Kidney (tissue), 13 donors: ENCODE measurements at regions not wholly inside any gene's neighbourhood (a gene's known extent, or its start where the extent isn't known, plus 50 kb on each side); places are given as distances from the start of the nearest gene placed in this dataset.
"Not testable (repeated sequence)": the region's sequence is repeated elsewhere in the genome, so short reads cannot be mapped to it uniquely, and the experiment has no call there.

Experiments
- DNase-seq, 5 donors: peaks; one replicate each; pipeline ENCODE4 v3.0.0-alpha.2; 2013 to 2020
- FAIRE-seq: peaks from 2 replicates; lab custom pipeline; 2012; peaks lifted over from hg19 to GRCh38; lab: Jason Lieb, UNC
- H3K27ac ChIP-seq, 2 donors: one replicate each; pipeline ENCODE4 v1.7.0; 2013; ENCODE audit warnings: low read depth in 2 of 2, low read length in 2 of 2, inconsistent platforms in 1 of 2
- H3K27me3 ChIP-seq: one replicate; pipeline ENCODE4 v1.7.1; 2013; ENCODE audit warnings: low read length, inconsistent platforms; ENCODE audit not compliant: control insufficient read depth, insufficient read depth
- H3K36me3 ChIP-seq, 3 donors: one replicate each; pipeline versions ENCODE4 v1.7.0 to v1.7.1; 2013; ENCODE audit warnings: low read length in 3 of 3, control low read depth in 1 of 3, inconsistent platforms in 1 of 3; ENCODE audit not compliant: insufficient read depth in 3 of 3, control insufficient read depth in 2 of 3
- H3K4me1 ChIP-seq, 3 donors: one replicate each; pipeline versions ENCODE4 v1.7.0 to v1.7.1; 2013; ENCODE audit warnings: low read length in 3 of 3, inconsistent platforms in 1 of 3, low read depth in 1 of 3; ENCODE audit not compliant: control insufficient read depth in 2 of 3, insufficient read depth in 2 of 3
- H3K4me3 ChIP-seq, 3 donors: one replicate each; pipeline versions ENCODE4 v1.7.0 to v1.8.1; 2013; ENCODE audit warnings: low read length in 3 of 3, control low read depth in 1 of 3, inconsistent platforms in 1 of 3
- H3K9ac ChIP-seq, 3 donors: one replicate each; pipeline versions ENCODE4 v1.7.0 to v1.7.1; 2013; ENCODE audit warnings: low read length in 3 of 3, control low read depth in 1 of 3, inconsistent platforms in 1 of 3
- H3K9me3 ChIP-seq, 3 donors: one replicate each; pipeline versions ENCODE4 v1.7.0 to v1.7.1; 2013; ENCODE audit warnings: low read length in 3 of 3, control low read depth in 1 of 3, inconsistent platforms in 1 of 3; ENCODE audit not compliant: control insufficient read depth in 2 of 3, insufficient read depth in 1 of 3
- intact Hi-C: fragments of 100-400 bp; cut with DNase I; formaldehyde crosslinking; loops from one replicate; pipeline ENCODE4 v1.11.1; 2022
- TF ChIP-seq, protein P1 (sequence below): IDR thresholded peaks from 3 replicates; pipeline ENCODE4 v1.5.1; 2012; ENCODE audit warnings: mild to moderate bottlenecking, moderate library complexity, borderline replicate concordance; ENCODE audit not compliant: insufficient read depth; ENCODE audit errors: extremely low read depth
- donor health status: control.
- donor health status: control.
- donor health status: control.
- donor health status: control.
- donor health status: control.
- donor health status: DM: yes; HTN: yes; CAD: no.
- donor health status: Normal renal cell carcinoma (clear cell type).

DNA sequence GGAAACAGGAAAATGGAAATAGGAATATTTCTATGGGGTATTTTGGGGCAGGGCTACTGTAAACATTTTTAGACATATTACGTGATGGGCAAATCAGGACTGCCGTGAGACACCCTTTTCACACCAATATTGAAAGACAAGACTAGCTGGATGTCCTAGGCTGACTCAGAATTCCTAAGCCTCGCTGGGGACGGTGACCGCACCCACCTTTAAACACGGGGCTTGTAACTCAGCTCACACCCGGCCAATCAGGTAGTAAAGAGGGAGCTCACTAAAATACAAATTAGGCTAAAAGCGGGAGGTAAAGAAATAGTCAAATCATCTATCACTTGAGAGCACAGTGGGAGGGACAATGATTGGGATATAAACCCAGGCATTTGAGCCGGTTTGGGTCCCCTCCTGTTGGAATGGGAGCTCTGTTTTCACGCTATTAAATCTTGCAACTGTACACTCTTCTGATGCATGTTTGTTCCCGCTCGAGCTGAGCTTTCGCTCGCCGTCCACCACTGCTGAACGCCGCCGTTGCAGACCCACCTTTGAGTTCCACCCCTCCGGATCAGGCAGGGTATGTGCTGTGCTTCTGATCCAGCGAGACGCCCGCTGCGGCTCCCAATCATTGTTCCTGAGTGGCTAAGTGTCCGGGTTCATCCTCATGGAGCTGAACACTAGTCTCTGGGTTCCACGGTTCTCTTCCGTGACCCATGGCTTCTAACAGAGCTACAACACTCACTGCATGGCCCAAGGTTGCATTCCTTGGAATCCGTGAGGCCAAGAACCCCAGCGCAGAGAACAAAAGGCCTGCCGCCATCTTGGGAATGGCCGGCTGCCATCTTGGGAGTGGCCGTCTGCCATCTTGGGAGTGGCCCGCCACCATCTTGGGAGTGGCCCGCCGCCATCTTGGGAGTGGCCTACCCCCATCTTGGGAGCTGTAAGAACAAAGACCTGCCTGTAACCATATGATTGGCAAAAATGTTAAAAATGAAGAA is 152.6 kb downstream of the CRLF2 start:
- H3K27ac ChIP-seq, result no peak overlapping the region
- H3K4me1 ChIP-seq, result no peaks in the 10 kb centered on the region
- H3K4me3 ChIP-seq, result no peak overlapping the region
- H3K27me3 ChIP-seq, result no peaks in the 10 kb centered on the region
- no peak overlapping the region for H3K9ac ChIP-seq
- H3K9me3 ChIP-seq, result peaks cover 0 to 9% (median 5%) of the 10 kb centered on the region in 3 donors
- TF ChIP-seq, protein P1, sequence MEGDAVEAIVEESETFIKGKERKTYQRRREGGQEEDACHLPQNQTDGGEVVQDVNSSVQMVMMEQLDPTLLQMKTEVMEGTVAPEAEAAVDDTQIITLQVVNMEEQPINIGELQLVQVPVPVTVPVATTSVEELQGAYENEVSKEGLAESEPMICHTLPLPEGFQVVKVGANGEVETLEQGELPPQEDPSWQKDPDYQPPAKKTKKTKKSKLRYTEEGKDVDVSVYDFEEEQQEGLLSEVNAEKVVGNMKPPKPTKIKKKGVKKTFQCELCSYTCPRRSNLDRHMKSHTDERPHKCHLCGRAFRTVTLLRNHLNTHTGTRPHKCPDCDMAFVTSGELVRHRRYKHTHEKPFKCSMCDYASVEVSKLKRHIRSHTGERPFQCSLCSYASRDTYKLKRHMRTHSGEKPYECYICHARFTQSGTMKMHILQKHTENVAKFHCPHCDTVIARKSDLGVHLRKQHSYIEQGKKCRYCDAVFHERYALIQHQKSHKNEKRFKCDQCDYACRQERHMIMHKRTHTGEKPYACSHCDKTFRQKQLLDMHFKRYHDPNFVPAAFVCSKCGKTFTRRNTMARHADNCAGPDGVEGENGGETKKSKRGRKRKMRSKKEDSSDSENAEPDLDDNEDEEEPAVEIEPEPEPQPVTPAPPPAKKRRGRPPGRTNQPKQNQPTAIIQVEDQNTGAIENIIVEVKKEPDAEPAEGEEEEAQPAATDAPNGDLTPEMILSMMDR, result no peak
- DNase-seq (no peak), FAIRE-seq (no peak)
- H3K36me3 ChIP-seq, result no peaks in the 10 kb centered on the region
- intact Hi-C loops, result no loop called here

DNA sequence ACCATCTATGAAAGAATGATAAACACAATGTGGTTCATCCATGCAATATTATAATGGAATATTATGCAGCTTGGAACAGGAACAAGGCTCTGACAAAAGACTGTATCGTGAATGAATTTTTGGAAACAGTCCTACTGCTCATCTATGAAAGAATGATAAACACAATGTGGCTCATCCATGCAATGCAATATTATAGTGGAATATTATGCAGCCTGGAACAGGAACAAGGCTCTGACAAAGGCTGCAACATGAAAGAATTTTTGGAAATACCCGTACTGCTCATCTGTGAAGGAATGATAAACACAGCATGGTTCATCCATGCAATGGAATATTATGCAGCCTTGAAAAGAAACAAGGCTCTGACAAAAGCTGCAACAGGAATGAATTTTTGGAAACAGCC is 158.8 kb downstream of the CRLF2 start:
- H3K9me3 ChIP-seq, result peaks cover 4 to 29% (median 8%) of the 10 kb centered on the region in 3 donors
- intact Hi-C loops, DNase-seq, H3K27me3 ChIP-seq, H3K9ac ChIP-seq, H3K27ac ChIP-seq, H3K4me3 ChIP-seq, H3K36me3 ChIP-seq, FAIRE-seq, H3K4me1 ChIP-seq: not testable (repeated sequence)

DNA sequence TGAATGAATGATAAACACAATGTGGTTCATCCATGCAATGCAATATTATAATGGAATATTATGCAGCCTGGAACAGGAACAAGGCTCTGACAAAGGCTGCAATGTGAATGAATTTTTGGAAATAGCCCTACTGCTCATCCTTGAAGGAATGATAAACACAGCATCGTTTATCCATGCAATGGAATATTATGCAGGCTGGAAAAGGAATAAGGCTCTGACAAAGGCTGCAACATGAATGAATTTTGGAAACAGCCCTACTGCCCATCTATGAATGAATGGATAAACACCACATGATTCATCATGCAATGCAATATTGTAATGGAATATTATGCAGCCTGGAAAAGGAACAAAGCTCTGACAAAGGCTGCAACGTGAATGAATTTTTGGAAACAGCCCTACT is 159.4 kb downstream of the CRLF2 start:
- FAIRE-seq (no peak), DNase-seq (no peak)
- TF ChIP-seq, protein P1, result no peak
- no peak overlapping the region for H3K9ac ChIP-seq
- intact Hi-C loops, result no loop called here
- H3K36me3 ChIP-seq, result no peaks in the 10 kb centered on the region
- no peaks in the 10 kb centered on the region for H3K4me1 ChIP-seq
- peaks cover 4 to 29% (median 8%) of the 10 kb centered on the region in 3 donors for H3K9me3 ChIP-seq
- H3K27ac ChIP-seq, result no peak overlapping the region
- no peak overlapping the region for H3K4me3 ChIP-seq
- no peaks in the 10 kb centered on the region for H3K27me3 ChIP-seq

DNA sequence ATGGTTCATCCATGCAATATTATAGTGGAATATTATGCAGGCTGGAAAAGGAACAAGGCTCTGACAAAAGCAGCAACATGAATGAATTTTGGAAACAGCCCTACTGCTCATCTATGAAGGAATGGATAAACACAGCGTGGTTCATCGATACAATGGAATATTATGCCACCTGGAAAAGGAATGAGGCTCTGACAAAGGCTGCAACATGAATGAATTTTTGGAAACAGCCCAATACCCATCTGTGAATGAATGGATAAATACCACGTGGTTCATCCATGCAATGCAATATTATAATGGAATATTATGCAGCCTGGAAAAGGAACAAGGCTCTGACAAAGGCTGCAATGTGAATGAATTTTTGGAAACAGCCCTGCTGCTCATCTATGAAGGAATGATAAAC is 160.4 kb downstream of the CRLF2 start:
- Histone ChIP-seq H3K27ac (no peak overlapping the region), H3K27me3 (no peaks in the 10 kb centered on the region), H3K4me3 (no peak overlapping the region), H3K9ac (no peak overlapping the region), H3K36me3 (no peaks in the 10 kb centered on the region), H3K9me3 (peaks cover 4 to 28% (median 10%) of the 10 kb centered on the region in 3 donors), H3K4me1 (no peaks in the 10 kb centered on the region)
- intact Hi-C loops, result no loop called here
- FAIRE-seq (no peak), DNase-seq (no peak)
- TF ChIP-seq, protein P1, result no peak
